ENCODE measurements at regions not wholly inside any gene's neighbourhood (a gene's known extent, or its start where the extent isn't known, plus 50 kb on each side); places are given as distances from the start of the nearest gene placed in this dataset.

- Histone ChIP-seq H2AFZ (no peak overlapping the region), H3K4me2 (no peak overlapping the region), H4K20me1 (replicated peaks; ENCODE audit: insufficient read depth) (no peaks in the 10 kb centered on the region), H3F3A (replicated peaks; ENCODE audit: low read depth) (no peaks in the 10 kb centered on the region), H3K4me1 (ENCODE audit: insufficient read depth) (peaks cover 6% of the 10 kb centered on the region; the same call in 1 of the 2 replicates), H3K27me3 (ENCODE audit: insufficient read depth) (no peaks in the 10 kb centered on the region), H3K4me3 (no peak overlapping the region), H3K27ac (ENCODE audit: low read depth) (no peak overlapping the region), H3K79me2 (replicated peaks; ENCODE audit: insufficient read depth) (no peaks in the 10 kb centered on the region), H3K9me2 (ENCODE audit: insufficient read depth) (peaks cover 26% of the 10 kb centered on the region; the same call in 1 of the 2 replicates), H3K36me3 (ENCODE audit: insufficient read depth) (peaks cover 11% of the 10 kb centered on the region; the same call in 1 of the 2 replicates)
- TF ChIP-seq, protein P1, sequence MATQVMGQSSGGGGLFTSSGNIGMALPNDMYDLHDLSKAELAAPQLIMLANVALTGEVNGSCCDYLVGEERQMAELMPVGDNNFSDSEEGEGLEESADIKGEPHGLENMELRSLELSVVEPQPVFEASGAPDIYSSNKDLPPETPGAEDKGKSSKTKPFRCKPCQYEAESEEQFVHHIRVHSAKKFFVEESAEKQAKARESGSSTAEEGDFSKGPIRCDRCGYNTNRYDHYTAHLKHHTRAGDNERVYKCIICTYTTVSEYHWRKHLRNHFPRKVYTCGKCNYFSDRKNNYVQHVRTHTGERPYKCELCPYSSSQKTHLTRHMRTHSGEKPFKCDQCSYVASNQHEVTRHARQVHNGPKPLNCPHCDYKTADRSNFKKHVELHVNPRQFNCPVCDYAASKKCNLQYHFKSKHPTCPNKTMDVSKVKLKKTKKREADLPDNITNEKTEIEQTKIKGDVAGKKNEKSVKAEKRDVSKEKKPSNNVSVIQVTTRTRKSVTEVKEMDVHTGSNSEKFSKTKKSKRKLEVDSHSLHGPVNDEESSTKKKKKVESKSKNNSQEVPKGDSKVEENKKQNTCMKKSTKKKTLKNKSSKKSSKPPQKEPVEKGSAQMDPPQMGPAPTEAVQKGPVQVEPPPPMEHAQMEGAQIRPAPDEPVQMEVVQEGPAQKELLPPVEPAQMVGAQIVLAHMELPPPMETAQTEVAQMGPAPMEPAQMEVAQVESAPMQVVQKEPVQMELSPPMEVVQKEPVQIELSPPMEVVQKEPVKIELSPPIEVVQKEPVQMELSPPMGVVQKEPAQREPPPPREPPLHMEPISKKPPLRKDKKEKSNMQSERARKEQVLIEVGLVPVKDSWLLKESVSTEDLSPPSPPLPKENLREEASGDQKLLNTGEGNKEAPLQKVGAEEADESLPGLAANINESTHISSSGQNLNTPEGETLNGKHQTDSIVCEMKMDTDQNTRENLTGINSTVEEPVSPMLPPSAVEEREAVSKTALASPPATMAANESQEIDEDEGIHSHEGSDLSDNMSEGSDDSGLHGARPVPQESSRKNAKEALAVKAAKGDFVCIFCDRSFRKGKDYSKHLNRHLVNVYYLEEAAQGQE (IDR thresholded peaks at IDR 0.05; ENCODE audit: unreplicated experiment): no peak
- TF ChIP-seq ZNF331 (CRISPR knock-in tag; IDR thresholded peaks at IDR 0.05; ENCODE audit: low read depth) (no peak), ZNF114 (CRISPR knock-in tag; IDR thresholded peaks at IDR 0.05) (no peak), EZH2 (IDR thresholded peaks at IDR 0.05; ENCODE audit: low read depth, unreplicated experiment) (no peak), ZNF462 (CRISPR knock-in tag; IDR thresholded peaks at IDR 0.05) (no peak), JUNB (IDR thresholded peaks at IDR 0.05; ENCODE audit: unreplicated experiment) (no peak), EZH2phosphoT487 (IDR thresholded peaks at IDR 0.05; ENCODE audit: unreplicated experiment) (no peak), NANOG (IDR thresholded peaks at IDR 0.05; ENCODE audit: borderline replicate concordance) (no peak), POLR2AphosphoS5 (IDR thresholded peaks at IDR 0.05; ENCODE audit: low read depth) (no peak), CREB1 (CRISPR knock-in tag; IDR thresholded peaks at IDR 0.05; ENCODE audit: low read depth) (no peak)
- TF ChIP-seq, protein P2, sequence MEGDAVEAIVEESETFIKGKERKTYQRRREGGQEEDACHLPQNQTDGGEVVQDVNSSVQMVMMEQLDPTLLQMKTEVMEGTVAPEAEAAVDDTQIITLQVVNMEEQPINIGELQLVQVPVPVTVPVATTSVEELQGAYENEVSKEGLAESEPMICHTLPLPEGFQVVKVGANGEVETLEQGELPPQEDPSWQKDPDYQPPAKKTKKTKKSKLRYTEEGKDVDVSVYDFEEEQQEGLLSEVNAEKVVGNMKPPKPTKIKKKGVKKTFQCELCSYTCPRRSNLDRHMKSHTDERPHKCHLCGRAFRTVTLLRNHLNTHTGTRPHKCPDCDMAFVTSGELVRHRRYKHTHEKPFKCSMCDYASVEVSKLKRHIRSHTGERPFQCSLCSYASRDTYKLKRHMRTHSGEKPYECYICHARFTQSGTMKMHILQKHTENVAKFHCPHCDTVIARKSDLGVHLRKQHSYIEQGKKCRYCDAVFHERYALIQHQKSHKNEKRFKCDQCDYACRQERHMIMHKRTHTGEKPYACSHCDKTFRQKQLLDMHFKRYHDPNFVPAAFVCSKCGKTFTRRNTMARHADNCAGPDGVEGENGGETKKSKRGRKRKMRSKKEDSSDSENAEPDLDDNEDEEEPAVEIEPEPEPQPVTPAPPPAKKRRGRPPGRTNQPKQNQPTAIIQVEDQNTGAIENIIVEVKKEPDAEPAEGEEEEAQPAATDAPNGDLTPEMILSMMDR (conservative IDR thresholded peaks at IDR 0.05; ENCODE audit: low read depth in 2 of 2): no peak
- ATAC-seq: no peak
- Mint-ChIP-seq H3K27me3 (ENCODE audit: insufficient read depth, low read depth, poor library complexity) (peaks cover 2% of the 10 kb centered on the region), H3K9me3 (peaks cover 31% of the 10 kb centered on the region), H3K4me1 (peaks cover 4% of the 10 kb centered on the region; the same call in 2 of the 3 replicates), H3K36me3 (ENCODE audit: low read depth) (peaks cover 21% of the 10 kb centered on the region; the same call in 2 of the 3 replicates), H3K4me3 (no peak overlapping the region), H3K27ac (no peak overlapping the region)
- no peak for DNase-seq (ENCODE audit: low spot score)
These were observed 185.9 kb upstream of the GBE1 start for GRCh38 chr3:81947359-81947758.
